Skeletal muscle cell (primary cell): ENCODE measurements at regions not wholly inside any gene's neighbourhood (a gene's known extent, or its start where the extent isn't known, plus 50 kb on each side); places are given as distances from the start of the nearest gene placed in this dataset.
"Not testable (repeated sequence)": the region's sequence is repeated elsewhere in the genome, so short reads cannot be mapped to it uniquely, and the experiment has no call there.

ENCODE experiments used
- DNase-seq: peaks from one replicate; pipeline ENCODE4 v3.0.0-alpha.2; 2010; ENCODE audit warnings: low read depth
- H3K4me3 ChIP-seq: 2 replicates; pipeline ENCODE4 v1.5.1; 2011; ENCODE audit warnings: low read depth, mild to moderate bottlenecking, control low read depth, low read length, moderate library complexity

GRCh38 chrX:140447150-140447549, 57.7 kb downstream of the SOX3 start:
- no peak for DNase-seq
- H3K4me3 ChIP-seq, result no peak overlapping the region

GRCh38 chrX:140440876-140441275, 64.0 kb downstream of the SOX3 start:
- DNase-seq, result no peak
- H3K4me3 ChIP-seq, result no peak overlapping the region

- peak overlapping the region; percentile 7 for H3K4me3 ChIP-seq
Observed at GRCh38 chrX:140439476-140439875, 65.4 kb downstream of the SOX3 start.

DNA sequence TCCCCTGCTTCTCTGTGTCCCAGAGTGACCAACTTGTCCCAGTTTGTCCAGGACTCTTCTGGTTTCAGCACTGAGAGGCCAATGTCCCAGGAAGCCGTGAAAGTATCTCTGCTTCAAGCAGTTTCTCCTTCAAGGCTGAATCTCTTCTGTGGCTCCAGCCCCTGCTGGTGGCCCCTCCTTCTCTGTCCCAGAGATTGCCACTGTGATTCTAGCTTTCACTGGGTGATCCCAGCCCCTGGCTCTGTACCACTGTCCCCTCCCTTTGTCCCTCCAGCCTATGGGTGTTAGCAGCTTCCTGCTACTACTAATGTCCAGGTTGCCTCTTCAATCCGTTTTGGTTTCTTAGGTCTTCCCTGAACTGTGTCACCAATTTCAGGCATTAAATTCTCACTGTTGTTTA, 70.5 kb downstream of the SOX3 start:
- H3K4me3 ChIP-seq, result no peak overlapping the region
- no peak for DNase-seq

More at GRCh38 chrX:140439476-140439875, 65.4 kb downstream of the SOX3 start:
- DNase-seq, result no peak

- no peak for DNase-seq
- H3K4me3 ChIP-seq, result no peak overlapping the region
Observed at GRCh38 chrX:140433582-140433981, 71.3 kb downstream of the SOX3 start.

DNA sequence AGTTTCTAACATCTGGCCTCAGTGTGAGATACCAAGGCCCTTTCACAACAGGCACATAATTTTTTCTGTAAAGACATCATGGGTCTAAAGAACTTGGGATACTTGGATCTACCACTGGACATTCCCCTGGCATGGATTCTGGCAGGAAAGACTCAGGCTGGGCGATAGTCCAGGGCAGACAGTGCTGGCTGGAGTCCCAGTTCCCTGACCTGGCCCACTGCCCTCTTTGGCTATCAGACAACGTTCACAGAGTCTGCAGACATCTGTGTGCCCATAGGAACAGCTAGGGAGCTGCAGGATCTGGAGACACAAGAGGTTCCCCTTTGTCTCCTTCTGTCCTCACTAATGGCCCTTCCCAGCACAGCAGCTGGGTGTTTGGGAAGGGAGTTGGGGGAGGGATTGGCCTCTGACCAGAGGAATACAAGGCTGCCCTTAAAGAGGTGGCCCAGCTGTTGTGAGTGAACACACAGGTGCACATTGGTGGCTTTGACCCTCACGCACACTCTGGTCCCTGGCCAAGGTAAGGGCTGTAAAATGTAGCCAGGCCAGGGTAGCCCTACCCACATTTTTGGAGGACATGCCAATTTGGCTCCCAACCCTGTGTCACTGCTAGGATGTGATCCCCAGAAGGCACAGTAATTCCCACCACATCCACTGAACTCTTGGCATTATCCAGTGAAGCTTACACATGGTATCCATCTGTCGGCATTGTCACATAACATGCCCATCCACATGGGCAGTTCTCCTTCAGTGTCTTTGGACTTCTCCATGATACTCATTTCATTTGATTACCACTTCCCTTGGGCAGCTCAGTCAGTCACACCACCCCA, 72.3 kb downstream of the SOX3 start:
- no peak for DNase-seq
- no peak overlapping the region for H3K4me3 ChIP-seq

DNA sequence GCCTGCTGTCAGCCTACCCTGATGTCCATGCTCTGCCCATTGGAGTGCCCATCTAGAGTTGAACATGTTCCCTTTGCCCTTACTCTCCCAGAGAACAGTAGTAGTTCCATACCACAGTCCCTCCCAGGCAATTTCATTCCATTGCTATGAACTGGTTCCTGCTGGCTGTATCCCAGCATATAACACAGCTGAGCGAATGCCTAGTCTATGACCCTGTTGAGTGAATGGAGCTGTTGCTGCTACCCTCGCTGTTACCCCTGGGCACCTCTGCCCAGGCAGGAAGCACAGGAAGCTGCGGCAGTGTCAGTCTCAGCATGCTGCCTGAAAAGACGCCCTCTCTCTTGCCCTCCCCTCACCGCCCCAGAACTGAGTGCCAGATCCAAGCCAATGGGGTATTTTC, 73.3 kb downstream of the SOX3 start:
- H3K4me3 ChIP-seq, result no peak overlapping the region
- no peak for DNase-seq

GRCh38 chrX:140425712-140426395, 79.0 kb downstream of the SOX3 start:
- no peak overlapping the region for H3K4me3 ChIP-seq
- DNase-seq, result no peak

DNA sequence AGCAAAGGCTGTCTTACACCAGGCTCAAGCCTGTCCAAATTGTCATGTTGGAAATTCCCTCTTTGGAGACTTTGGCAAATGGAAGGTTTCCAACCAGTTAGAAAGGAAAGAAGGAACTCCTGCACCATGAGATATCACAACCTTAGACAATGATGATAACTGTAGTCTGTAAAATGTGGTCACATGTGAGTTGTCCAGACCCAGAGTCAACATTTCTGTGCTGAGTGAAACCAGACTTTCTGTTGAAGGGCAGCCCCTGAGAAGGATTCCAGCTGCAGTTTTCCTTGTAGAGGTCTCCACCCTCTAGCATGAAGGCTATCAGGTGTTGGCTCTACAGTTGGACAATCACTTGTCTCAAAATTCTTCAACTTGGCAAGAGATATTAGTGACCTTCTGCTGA, 82.4 kb downstream of the SOX3 start:
- DNase-seq, result no peak
- no peak overlapping the region for H3K4me3 ChIP-seq

DNA sequence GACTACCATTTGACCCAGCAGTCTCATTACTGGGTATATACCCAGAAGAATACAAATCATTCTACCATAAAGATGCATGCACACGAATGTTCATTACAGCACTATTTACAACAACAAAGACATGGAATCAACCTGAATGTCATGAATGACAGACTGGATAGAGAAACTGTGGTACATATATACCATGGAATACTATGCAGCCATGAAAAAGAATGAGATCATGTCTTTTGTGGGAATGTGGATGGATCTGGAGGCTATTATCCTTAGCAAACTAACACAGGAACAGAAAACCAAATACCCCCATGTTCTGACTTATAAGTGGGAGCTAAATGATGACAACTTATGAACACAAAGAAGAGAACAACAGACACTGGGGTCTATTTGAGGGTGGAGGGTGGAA, 102.7 kb downstream of the SOX3 start:
- not testable (repeated sequence) for DNase-seq, H3K4me3 ChIP-seq

GRCh38 chrX:140396326-140396725, 108.5 kb downstream of the SOX3 start:
- not testable (repeated sequence) for H3K4me3 ChIP-seq, DNase-seq

DNA sequence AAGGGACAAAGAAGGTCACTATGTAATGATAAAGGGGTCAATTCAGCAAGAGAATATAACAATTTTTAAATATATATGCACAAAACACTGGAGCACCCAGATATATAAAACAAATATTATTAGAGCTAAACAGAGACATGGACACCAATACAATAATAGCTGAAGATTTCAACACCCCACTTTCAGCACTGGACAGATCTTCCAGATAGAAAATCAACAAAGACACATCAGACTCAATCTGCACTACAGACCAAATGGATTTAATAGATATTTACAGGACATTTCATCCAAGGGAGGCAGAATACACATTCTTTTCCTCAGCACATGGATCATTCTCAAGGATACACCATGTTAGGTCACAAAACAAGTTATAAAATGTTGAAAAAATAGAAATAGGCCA, 111.4 kb downstream of the SOX3 start:
- no peak for DNase-seq

GRCh38 chrX:140391313-140391712, 113.6 kb downstream of the SOX3 start:
- no peak for DNase-seq
- no peak overlapping the region for H3K4me3 ChIP-seq

More for the DNA sequence above, 111.4 kb downstream of the SOX3 start:
- H3K4me3 ChIP-seq, result no peak overlapping the region

DNA sequence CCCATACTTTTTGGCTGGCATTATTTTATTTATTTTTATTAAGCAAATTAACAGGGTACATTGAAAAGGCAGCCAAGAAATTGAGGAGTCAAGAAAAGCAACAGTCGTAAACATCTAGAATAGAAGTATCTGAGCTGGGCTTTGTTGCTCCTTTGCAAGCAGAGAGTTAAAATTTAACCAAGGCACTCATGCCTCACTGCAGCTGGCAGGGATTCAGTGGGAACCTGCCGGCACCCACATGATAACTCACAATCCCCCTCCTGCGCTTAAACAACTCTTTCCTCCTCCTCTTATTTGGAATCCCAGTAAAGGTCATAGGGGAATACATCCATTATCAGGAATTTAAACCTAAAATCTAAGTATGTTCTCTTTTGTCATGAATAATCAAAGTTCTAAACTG, 115.5 kb downstream of the SOX3 start:
- H3K4me3 ChIP-seq, result no peak overlapping the region
- no peak for DNase-seq

GRCh38 chrX:140362861-140363260, 142.0 kb downstream of the SOX3 start:
- H3K4me3 ChIP-seq, result no peak overlapping the region
- DNase-seq, result no peak

DNA sequence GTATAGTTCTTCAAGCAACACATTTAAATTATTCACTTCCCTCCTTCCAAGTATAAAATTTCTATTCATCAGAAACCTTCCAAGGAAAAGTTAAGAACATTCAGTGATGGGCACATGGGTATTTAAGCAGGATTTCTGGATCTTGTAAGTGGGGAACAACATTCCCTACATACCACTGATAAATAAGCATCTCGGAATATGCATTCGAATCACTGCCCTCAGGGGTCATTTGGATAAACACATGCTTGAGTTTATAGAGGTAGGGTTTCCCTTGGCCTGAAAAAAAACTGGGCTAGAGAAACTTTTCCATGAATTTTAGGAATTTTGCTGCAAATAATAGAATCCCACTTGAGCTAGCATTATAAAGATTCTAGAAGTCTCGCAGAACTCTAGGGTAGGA, 143.9 kb downstream of the SOX3 start:
- no peak for DNase-seq

DNA sequence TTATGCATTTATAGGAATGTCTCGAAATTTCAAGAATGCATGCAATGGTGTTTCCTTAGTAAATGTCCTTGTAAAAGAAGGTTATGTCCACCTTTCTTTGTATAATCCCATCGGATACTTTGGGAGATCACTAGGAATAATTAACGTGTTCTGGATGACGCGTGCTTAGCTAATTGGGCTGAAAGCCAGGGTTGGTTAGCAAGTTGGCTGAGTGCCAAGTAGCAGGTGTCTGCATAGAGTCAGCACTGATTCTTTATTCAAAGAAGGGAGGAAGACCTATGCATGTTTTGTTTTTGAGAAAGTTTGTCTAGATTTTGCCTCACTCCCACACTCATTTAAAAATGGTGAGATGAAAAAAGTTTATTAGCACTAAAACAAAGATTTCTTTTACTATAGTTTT, 144.6 kb downstream of the SOX3 start:
- H3K4me3 ChIP-seq, result no peak overlapping the region
- no peak for DNase-seq

More for the DNA sequence above, 143.9 kb downstream of the SOX3 start:
- H3K4me3 ChIP-seq, result no peak overlapping the region

DNA sequence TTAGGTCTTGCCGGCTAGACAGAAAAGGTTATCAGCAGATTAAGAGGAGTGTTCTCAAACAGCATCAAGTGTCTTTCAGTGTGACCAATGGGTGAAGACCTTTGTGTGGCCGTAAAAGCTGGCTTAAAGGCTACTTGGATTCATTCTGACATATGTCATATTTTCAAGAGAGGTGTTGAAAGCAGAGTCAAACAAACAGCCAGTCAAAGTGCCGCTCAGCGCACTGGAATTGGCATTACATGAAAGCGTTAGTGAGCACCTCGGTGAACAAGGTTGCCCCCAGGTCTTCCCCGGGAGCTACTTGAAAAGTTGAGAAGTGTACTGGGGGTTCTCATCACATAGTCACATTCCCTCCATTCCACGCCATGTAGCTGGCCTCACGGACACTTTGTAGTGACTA, 148.9 kb downstream of the SOX3 start:
- DNase-seq, result no peak
- no peak overlapping the region for H3K4me3 ChIP-seq

- H3K4me3 ChIP-seq, result no peak overlapping the region
- no peak for DNase-seq
Observed at GRCh38 chrX:140355429-140355828, 149.4 kb downstream of the SOX3 start.

DNA sequence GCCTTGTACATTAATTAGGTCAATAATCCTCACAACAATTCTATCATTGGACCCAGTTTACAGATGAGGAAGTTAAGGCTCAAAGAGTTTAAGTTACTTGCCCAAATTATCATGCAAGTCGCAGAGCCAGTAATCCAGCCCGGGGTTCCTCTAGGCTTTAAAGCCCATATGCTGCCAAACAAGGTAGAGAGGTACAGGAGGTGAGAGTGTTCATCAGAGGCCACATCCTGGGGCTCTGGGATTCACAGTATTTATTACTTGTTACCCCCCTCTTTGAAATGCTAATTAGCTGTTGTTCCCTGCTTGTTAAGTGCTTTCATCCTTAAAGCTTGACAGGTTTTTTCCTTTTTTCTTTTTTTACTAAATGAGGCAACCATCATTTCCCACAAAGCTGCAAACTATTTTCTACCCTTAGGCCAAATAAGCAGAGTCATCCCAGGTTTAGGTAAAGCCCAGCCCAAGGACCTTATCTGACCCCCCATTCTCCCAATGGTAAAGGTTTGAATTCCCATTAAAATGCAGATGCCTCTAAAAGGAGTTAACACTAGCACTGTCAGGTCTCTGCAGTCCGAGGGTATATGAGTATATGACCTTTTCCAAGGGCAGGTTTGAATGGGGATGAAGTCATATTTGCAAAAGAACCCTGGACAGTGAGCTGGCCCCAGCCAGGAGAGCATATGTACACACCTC, 150.3 kb downstream of the SOX3 start:
- no peak overlapping the region for H3K4me3 ChIP-seq
- DNase-seq, result no peak
